Subcutaneous abdominal adipose tissue (tissue), 5 donors: ENCODE measurements at regions not wholly inside any gene's neighbourhood (a gene's known extent, or its start where the extent isn't known, plus 50 kb on each side); places are given as distances from the start of the nearest gene placed in this dataset.
"Not testable (repeated sequence)": the region's sequence is repeated elsewhere in the genome, so short reads cannot be mapped to it uniquely, and the experiment has no call there.

Experiments used
- H3K27ac ChIP-seq: one replicate; pipeline ENCODE4 v1.7.0; 2013; ENCODE audit warnings: low read depth, mild to moderate bottlenecking, inconsistent platforms, low read length, moderate library complexity
- H3K27me3 ChIP-seq, 5 donors: one replicate each; pipeline ENCODE4 v1.7.0; 2013; ENCODE audit warnings: low read length in 5 of 5, inconsistent platforms in 1 of 5; ENCODE audit not compliant: control insufficient read depth in 5 of 5, insufficient read depth in 4 of 5
- H3K36me3 ChIP-seq, 5 donors: one replicate each; pipeline ENCODE4 v1.7.0; 2013; ENCODE audit warnings: low read length in 5 of 5; ENCODE audit not compliant: control insufficient read depth in 5 of 5, insufficient read depth in 5 of 5
- H3K4me1 ChIP-seq, 5 donors: one replicate each; pipeline ENCODE4 v1.7.0; 2013; ENCODE audit warnings: low read length in 5 of 5, mild to moderate bottlenecking in 3 of 5, moderate library complexity in 1 of 5; ENCODE audit not compliant: control insufficient read depth in 5 of 5, insufficient read depth in 5 of 5
- H3K4me3 ChIP-seq, 5 donors: one replicate each; pipeline ENCODE4 v1.7.0; 2013; ENCODE audit warnings: low read length in 5 of 5, low read depth in 1 of 5
- H3K9ac ChIP-seq, 5 donors: one replicate each; pipeline ENCODE4 v1.7.0; 2013; ENCODE audit warnings: low read length in 5 of 5, mild to moderate bottlenecking in 4 of 5, moderate library complexity in 3 of 5
- H3K9me3 ChIP-seq, 5 donors: one replicate each; pipeline ENCODE4 v1.7.0; 2013; ENCODE audit warnings: low read length in 5 of 5; ENCODE audit not compliant: control insufficient read depth in 5 of 5
- donor health status: healthy.
- donor health status: healthy.
- donor health status: healthy.
- donor health status: healthy.
- donor health status: healthy.

- Histone ChIP-seq H3K4me3 (no peak overlapping the region), H3K9ac (no peak overlapping the region), H3K36me3 (no peaks in the 10 kb centered on the region), H3K9me3 (no peaks in the 10 kb centered on the region), H3K27me3 (no peaks in the 10 kb centered on the region), H3K27ac (no peak overlapping the region), H3K4me1 (no peaks in the 10 kb centered on the region)
These were observed 128.2 kb upstream of the RIOK3 start for GRCh38 chr18:23324861-23325260.

- H3K27me3 ChIP-seq, H3K4me3 ChIP-seq, H3K4me1 ChIP-seq, H3K27ac ChIP-seq, H3K9ac ChIP-seq, H3K9me3 ChIP-seq: not testable (repeated sequence)
- peaks cover 0 to 10% (median 0%) of the 10 kb centered on the region in 5 donors for H3K36me3 ChIP-seq
These were observed 123.4 kb upstream of the RIOK3 start for GRCh38 chr18:23329671-23330070.

GRCh38 chr18:23330423-23330822 is 122.7 kb upstream of the RIOK3 start:
- Histone ChIP-seq H3K4me1 (no peaks in the 10 kb centered on the region), H3K9ac (no peak overlapping the region), H3K36me3 (peaks cover 0 to 10% (median 0%) of the 10 kb centered on the region in 5 donors), H3K27ac (no peak overlapping the region), H3K4me3 (no peak overlapping the region), H3K9me3 (no peaks in the 10 kb centered on the region), H3K27me3 (no peaks in the 10 kb centered on the region)

DNA sequence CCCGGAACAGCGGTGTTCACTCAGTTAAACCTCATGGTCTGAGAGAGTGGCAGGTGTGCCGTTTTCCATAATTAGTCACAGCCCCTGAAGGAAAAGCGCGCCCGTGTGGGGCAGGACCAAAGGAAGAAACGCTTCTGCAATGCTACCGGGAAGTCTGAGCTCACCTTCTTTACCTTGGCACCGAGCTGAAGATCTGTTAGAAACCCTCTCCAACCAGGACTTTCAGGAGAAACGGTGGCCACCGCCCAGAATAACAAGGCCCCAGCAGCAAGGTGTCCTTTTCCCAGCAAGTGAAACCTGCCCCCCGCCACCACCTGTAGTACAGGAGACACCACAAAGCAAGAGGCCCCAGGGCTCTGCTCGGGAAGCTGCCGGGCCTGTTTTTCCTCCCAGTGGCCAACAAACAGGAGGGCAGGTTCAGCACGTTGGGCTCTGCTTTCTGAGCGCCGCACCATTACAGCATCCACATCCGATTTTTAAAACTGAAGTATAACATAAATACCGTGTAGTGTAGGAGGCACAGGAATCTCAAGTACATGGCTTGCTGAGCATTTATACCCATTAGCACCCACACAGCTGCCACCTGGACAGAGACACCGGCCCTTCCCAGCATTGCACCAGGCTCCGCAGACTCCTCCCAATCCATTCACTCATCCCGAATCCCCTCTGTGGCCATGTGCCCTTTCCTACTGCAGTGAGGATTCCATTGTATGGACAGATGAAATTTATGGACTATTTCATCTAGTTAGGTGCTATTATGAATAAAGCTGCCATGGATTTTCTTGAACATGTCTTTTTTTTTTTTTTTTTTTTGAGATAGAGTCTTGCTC is 121.8 kb upstream of the RIOK3 start:
- H3K9ac ChIP-seq, result no peak overlapping the region
- no peaks in the 10 kb centered on the region for H3K9me3 ChIP-seq
- H3K4me3 ChIP-seq, result no peak overlapping the region
- H3K36me3 ChIP-seq, result peaks cover 0 to 10% (median 0%) of the 10 kb centered on the region in 5 donors
- H3K27ac ChIP-seq, result no peak overlapping the region
- H3K27me3 ChIP-seq, result no peaks in the 10 kb centered on the region
- peaks cover 0 to 4% (median 0%) of the 10 kb centered on the region in 5 donors for H3K4me1 ChIP-seq

GRCh38 chr18:23332356-23332755 is 120.7 kb upstream of the RIOK3 start:
- Histone ChIP-seq H3K9ac (no peak overlapping the region), H3K4me1 (peaks cover 0 to 5% (median 0%) of the 10 kb centered on the region in 5 donors), H3K4me3 (no peak overlapping the region), H3K27me3 (no peaks in the 10 kb centered on the region), H3K36me3 (peaks cover 0 to 10% (median 0%) of the 10 kb centered on the region in 5 donors), H3K9me3 (no peaks in the 10 kb centered on the region), H3K27ac (no peak overlapping the region)

DNA sequence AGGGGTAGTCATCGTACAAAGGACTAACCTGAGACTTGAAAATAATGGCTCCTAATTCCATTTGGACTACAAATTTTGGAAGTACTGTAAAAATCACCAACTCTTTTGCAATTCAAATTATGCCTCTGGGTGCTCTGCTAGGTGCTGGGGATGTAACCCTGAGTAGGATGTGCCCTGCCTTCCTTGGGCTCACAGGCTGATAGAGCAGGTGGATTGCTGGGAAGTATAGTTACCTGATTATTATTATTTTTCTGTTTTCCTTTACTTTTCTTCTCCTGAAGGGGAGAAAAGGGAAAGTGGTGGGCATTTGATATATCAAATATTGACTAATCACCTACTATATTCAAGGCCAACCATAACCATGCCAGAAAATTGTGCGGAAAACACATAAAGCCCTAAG is 119.3 kb upstream of the RIOK3 start:
- peaks cover 0 to 10% (median 0%) of the 10 kb centered on the region in 5 donors for H3K36me3 ChIP-seq
- H3K27ac ChIP-seq, result no peak overlapping the region
- H3K9ac ChIP-seq, result no peak overlapping the region
- no peaks in the 10 kb centered on the region for H3K9me3 ChIP-seq
- H3K4me1 ChIP-seq, result peaks cover 0 to 5% (median 0%) of the 10 kb centered on the region in 5 donors
- no peaks in the 10 kb centered on the region for H3K27me3 ChIP-seq
- no peak overlapping the region for H3K4me3 ChIP-seq

DNA sequence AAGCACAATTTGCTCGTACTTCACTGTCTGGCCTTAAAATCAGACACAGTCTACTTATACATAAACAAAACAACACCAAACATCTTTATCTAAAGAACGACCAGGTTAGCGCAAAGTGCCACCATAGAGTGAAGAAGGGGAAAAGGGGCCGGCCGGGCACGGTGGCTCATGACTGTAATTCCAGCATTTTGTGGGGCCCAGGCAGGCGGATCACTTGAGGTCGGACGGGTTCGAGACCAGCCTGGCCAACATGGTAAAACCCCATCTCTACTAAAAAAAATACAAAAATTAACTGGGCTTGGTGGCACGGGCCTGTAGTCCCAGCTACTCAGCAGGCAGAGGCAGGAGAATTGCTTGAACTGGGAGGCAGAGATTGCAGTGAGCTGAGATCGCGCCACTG is 118.5 kb upstream of the RIOK3 start:
- Histone ChIP-seq H3K9ac (no peak overlapping the region), H3K36me3 (peaks cover 0 to 10% (median 0%) of the 10 kb centered on the region in 5 donors), H3K27me3 (no peaks in the 10 kb centered on the region), H3K4me3 (no peak overlapping the region), H3K27ac (no peak overlapping the region), H3K9me3 (no peaks in the 10 kb centered on the region), H3K4me1 (peaks cover 0 to 5% (median 0%) of the 10 kb centered on the region in 5 donors)

DNA sequence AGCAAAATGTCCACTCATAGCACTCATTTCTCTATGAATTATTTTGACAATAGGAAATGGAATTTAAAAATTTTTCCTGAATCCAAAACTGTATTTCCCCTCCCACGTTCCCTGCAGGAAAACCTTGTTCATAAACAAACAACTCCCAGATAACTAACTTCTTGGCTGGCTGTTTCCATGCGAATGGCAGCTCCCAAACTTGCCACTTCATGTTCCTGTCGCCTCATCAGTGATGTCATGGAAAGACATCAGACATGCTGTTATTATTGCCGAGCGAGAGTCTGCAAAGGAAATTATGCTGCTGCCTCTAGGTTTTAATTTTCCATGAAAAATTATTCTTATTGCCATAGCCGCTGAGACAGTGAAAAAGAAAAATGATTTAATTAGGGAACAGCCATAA is 117.0 kb upstream of the RIOK3 start:
- H3K27me3 ChIP-seq, result no peaks in the 10 kb centered on the region
- no peak overlapping the region for H3K4me3 ChIP-seq
- no peaks in the 10 kb centered on the region for H3K9me3 ChIP-seq
- no peak overlapping the region for H3K27ac ChIP-seq
- H3K9ac ChIP-seq, result no peak overlapping the region
- peaks cover 0 to 2% (median 0%) of the 10 kb centered on the region in 5 donors for H3K36me3 ChIP-seq
- H3K4me1 ChIP-seq, result peaks cover 0 to 5% (median 0%) of the 10 kb centered on the region in 5 donors

DNA sequence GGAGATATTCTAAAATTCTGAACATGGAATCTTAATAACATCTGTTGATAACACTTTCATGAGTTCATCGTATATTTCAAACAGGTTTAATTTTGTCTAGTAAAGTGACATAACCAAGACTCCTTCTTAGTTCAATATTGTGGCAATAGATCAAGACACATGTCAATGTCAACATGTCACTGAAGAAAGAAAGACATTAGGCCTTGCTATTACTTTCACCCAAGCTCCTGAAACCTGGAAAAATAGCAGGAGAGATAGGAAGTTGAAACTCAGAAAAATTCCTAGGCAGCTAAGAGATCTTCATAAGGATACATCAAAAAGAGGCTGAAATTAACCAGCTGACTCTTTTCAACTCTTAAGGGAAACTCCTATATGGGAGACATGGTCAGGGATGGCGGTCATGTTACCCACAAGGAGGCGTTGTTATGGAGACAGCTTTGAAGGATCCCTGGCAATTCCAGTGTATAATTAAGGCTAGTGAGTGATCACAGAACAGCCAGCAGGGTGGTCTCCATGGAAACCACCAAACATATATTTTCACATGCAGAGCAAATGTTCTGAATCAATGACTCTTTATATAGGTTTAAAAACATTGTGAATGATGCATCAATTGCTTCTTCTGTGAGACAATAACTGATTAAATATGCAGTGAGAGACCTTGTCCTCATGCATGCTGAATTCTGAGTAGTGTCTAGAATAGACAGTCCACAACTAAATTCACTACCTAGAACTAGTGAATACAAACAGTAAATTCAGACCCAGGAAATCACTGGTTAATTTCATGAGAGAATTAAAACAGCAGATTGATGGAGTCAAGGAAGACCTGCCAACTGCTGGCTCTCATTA is 115.3 kb upstream of the RIOK3 start:
- peaks cover 0 to 5% (median 0%) of the 10 kb centered on the region in 5 donors for H3K4me1 ChIP-seq
- H3K27ac ChIP-seq, result no peak overlapping the region
- no peaks in the 10 kb centered on the region for H3K27me3 ChIP-seq
- H3K9me3 ChIP-seq, result no peaks in the 10 kb centered on the region
- H3K4me3 ChIP-seq, result no peak overlapping the region
- no peaks in the 10 kb centered on the region for H3K36me3 ChIP-seq
- no peak overlapping the region for H3K9ac ChIP-seq

DNA sequence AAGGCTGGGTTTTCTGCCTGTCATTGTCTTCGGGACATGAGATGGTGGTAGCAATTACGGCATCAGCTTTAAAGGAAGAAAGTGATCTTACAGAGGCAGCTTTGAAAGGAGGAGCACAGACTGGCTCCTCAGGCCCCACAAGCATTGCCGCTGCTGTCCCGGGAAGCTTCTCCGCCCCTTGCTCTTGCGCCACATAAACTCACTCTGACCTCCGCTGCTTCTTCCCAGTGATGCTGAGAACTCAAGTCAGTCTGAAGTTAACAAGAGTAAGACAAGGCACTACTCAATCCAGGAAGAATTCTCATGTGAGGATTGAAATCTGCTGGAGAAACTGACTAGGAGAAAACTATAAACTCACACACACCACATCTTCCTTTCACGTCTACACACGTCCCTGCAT is 112.4 kb upstream of the RIOK3 start:
- H3K36me3 ChIP-seq, result peaks cover 0 to 2% (median 0%) of the 10 kb centered on the region in 5 donors
- H3K9ac ChIP-seq, result no peak overlapping the region
- H3K4me1 ChIP-seq, result peaks cover 0 to 5% (median 0%) of the 10 kb centered on the region in 5 donors
- H3K9me3 ChIP-seq, result no peaks in the 10 kb centered on the region
- H3K4me3 ChIP-seq, result no peak overlapping the region
- H3K27ac ChIP-seq, result no peak overlapping the region
- H3K27me3 ChIP-seq, result no peaks in the 10 kb centered on the region
